Right lung (tissue), 2 donors: ENCODE measurements at regions not wholly inside any gene's neighbourhood (a gene's known extent, or its start where the extent isn't known, plus 50 kb on each side); places are given as distances from the start of the nearest gene placed in this dataset.
"Not testable (repeated sequence)": the region's sequence is repeated elsewhere in the genome, so short reads cannot be mapped to it uniquely, and the experiment has no call there.

ENCODE experiments used
- DNase-seq, 2 donors: peaks; one replicate each; pipeline ENCODE4 v3.0.0-alpha.2; 2013

- DNase-seq = no peak
Observed at GRCh38 chr16:24624102-24624501, 84.7 kb downstream of the RBBP6 start.

GRCh38 chr16:24626256-24626655, 86.9 kb downstream of the RBBP6 start:
- no peak for DNase-seq

- no peak for DNase-seq
Observed at GRCh38 chr16:24634919-24635318, 94.5 kb upstream of the TNRC6A start.

GRCh38 chr16:24635900-24636610, 93.4 kb upstream of the TNRC6A start:
- DNase-seq = peak; percentile 65 to 76

- DNase-seq = no peak
Observed at GRCh38 chr16:24639769-24640168, 89.7 kb upstream of the TNRC6A start.

GRCh38 chr16:24643489-24643888, 86.0 kb upstream of the TNRC6A start:
- DNase-seq = no peak

GRCh38 chr16:24645739-24646645, 83.5 kb upstream of the TNRC6A start:
- peak; percentile 58 to 72 for DNase-seq

GRCh38 chr16:24646646-24646995, 82.8 kb upstream of the TNRC6A start:
- no peak for DNase-seq

GRCh38 chr16:24652209-24652712, 77.2 kb upstream of the TNRC6A start:
- DNase-seq = no peak

- no peak for DNase-seq
Observed at GRCh38 chr16:24652803-24653202, 76.6 kb upstream of the TNRC6A start.

- DNase-seq = no peak
Observed at GRCh38 chr16:24653725-24654124, 75.7 kb upstream of the TNRC6A start.

- not testable (repeated sequence) for DNase-seq
Observed at GRCh38 chr16:24665942-24666341, 63.5 kb upstream of the TNRC6A start.

GRCh38 chr16:24667244-24667764, 62.1 kb upstream of the TNRC6A start:
- DNase-seq = no peak

- DNase-seq = no peak
Observed at GRCh38 chr16:24668481-24669061, 60.9 kb upstream of the TNRC6A start.

- DNase-seq = peak; percentile 73 to 75
Observed at GRCh38 chr16:24670623-24671454, 58.6 kb upstream of the TNRC6A start.

GRCh38 chr16:24671455-24671954, 57.9 kb upstream of the TNRC6A start:
- DNase-seq = no peak

GRCh38 chr16:24673155-24673554, 56.3 kb upstream of the TNRC6A start:
- DNase-seq = no peak

- DNase-seq = no peak
Observed at GRCh38 chr16:24674877-24675276, 54.6 kb upstream of the TNRC6A start.

GRCh38 chr16:24677388-24677787, 52.1 kb upstream of the TNRC6A start:
- DNase-seq = no peak
